ENCODE measurements at regions not wholly inside any gene's neighbourhood (a gene's known extent, or its start where the extent isn't known, plus 50 kb on each side); places are given as distances from the start of the nearest gene placed in this dataset.

- TF ChIP-seq CTCF (IDR thresholded peaks at IDR 0.05) (no peak), POLR2AphosphoS5 (IDR thresholded peaks at IDR 0.05; ENCODE audit: low read depth, low read length) (no peak)
Observed at GRCh38 chr2:139609109-139609508, 828.9 kb upstream of the NXPH2 start.
